SU-DHL-6 (cell line): ENCODE measurements at regions not wholly inside any gene's neighbourhood (a gene's known extent, or its start where the extent isn't known, plus 50 kb on each side); places are given as distances from the start of the nearest gene placed in this dataset.

Experiments used
- H2AFZ ChIP-seq: fragments of 200-600 bp; sonication (generic); 2 replicates; pipeline ENCODE4 v1.6.1; 2014; ENCODE audit warnings: low read depth, mild to moderate bottlenecking, moderate library complexity, mixed read lengths, antibody characterized with exemption, low read length; ENCODE audit not compliant: severe bottlenecking
- H3F3A ChIP-seq: fragments of 200-600 bp; shearing (Covaris generic); 2 replicates; pipeline ENCODE4 v1.6.0; 2016; ENCODE audit warnings: antibody characterized with exemption, mild to moderate bottlenecking; ENCODE audit not compliant: insufficient read depth
- H3K27ac ChIP-seq: fragments of 200-600 bp; sonication (generic); 2 replicates; pipeline ENCODE4 v1.5.1; 2016; ENCODE audit warnings: low read depth, mild to moderate bottlenecking, low read length, moderate library complexity, mixed read lengths
- H3K27me3 ChIP-seq: fragments of 200-600 bp; sonication (generic), shearing (Covaris generic); 2 replicates; pipeline ENCODE4 v1.6.0; 2014; ENCODE audit warnings: mild to moderate bottlenecking, low read length
- H3K36me3 ChIP-seq: fragments of 200-600 bp; sonication (generic); 2 replicates; pipeline ENCODE4 v1.6.1; 2014; ENCODE audit warnings: mild to moderate bottlenecking, low read length, mixed read lengths
- H3K4me2 ChIP-seq: fragments of 300-600, 200-600 bp; shearing (Covaris generic), sonication (generic); 2 replicates; pipeline ENCODE4 v1.6.0; 2014; ENCODE audit warnings: low read length, low read depth, mild to moderate bottlenecking; ENCODE audit not compliant: poor library complexity, severe bottlenecking
- H3K4me3 ChIP-seq: fragments of 200-600 bp; sonication (generic); 2 replicates; pipeline ENCODE4 v1.5.1; 2014; ENCODE audit warnings: antibody characterized with exemption, low read length, mild to moderate bottlenecking, mixed read lengths; ENCODE audit not compliant: insufficient read depth, poor library complexity, severe bottlenecking
- H3K79me2 ChIP-seq: fragments of 200-600 bp; sonication (generic); 2 replicates; pipeline ENCODE4 v1.6.1; 2014; ENCODE audit warnings: mild to moderate bottlenecking, low read length, moderate library complexity; ENCODE audit not compliant: insufficient read depth
- H3K9ac ChIP-seq: fragments of 200-600 bp; sonication (generic); 2 replicates; pipeline ENCODE4 v1.7.0; 2014; ENCODE audit warnings: mild to moderate bottlenecking, low read length
- H3K9me2 ChIP-seq: fragments of 200-600 bp; sonication (generic); replicated peaks from 2 replicates; pipeline ENCODE4 v1.6.1; 2014; ENCODE audit warnings: low read length; ENCODE audit not compliant: insufficient read depth
- H3K9me3 ChIP-seq: fragments of 200-600 bp; sonication (generic); 2 replicates; pipeline ENCODE4 v1.6.1; 2014; ENCODE audit warnings: low read length, mixed read lengths; ENCODE audit not compliant: insufficient read depth
- H4K20me1 ChIP-seq: fragments of 200-600 bp; sonication (generic); 2 replicates; pipeline ENCODE4 v1.6.1; 2014; ENCODE audit warnings: low read depth, mild to moderate bottlenecking, antibody characterized with exemption, low read length, moderate library complexity, mixed read lengths
- EZH2phosphoT487 ChIP-seq: fragments of 200-600 bp; sonication (generic), shearing (Covaris generic); conservative IDR thresholded peaks from 2 replicates; pipeline ENCODE4 v1.6.1; 2018; ENCODE audit warnings: mild to moderate bottlenecking, antibody characterized with exemption, low read length, moderate library complexity, mixed read lengths
- TF ChIP-seq, protein P1 (sequence below): fragments of 200-600 bp; sonication (generic); IDR thresholded peaks from one replicate; pipeline ENCODE4 v1.5.1; 2017; ENCODE audit warnings: antibody characterized with exemption, mild to moderate bottlenecking, low read length, moderate library complexity; ENCODE audit not compliant: insufficient read depth, poor library complexity, severe bottlenecking

DNA sequence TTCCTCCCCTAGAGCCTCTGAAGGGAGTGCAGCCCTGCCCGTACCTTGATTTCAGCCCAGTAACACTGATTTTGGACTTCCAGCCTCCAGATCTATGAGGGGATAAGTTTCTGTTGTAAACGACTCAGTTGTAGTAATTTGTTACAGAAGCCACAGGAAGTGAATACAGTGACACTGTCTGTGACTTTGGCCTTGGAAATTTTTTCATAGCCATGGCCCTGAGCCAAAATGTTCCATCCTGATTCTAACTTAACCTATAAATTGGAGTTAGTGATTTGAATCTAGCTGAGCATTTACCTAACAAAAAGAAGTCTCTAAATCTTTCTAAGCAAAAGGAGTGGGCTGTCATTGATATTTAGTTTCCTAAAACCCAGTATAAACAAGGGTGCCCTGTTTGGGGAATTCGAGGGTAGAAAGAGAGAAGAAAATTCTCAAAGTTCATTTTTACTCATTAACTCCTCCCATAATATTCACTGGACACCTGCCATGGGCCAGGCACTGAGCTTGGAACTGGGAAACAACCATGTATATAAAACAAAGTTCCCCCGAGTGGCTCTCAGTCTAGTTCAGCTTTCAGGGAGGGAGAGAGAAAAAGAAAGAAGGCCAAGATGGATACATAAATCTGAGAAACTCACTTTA, 162.3 kb downstream of the SKIDA1 start:
- H2AFZ ChIP-seq = no peak overlapping the region
- TF ChIP-seq, protein P1, sequence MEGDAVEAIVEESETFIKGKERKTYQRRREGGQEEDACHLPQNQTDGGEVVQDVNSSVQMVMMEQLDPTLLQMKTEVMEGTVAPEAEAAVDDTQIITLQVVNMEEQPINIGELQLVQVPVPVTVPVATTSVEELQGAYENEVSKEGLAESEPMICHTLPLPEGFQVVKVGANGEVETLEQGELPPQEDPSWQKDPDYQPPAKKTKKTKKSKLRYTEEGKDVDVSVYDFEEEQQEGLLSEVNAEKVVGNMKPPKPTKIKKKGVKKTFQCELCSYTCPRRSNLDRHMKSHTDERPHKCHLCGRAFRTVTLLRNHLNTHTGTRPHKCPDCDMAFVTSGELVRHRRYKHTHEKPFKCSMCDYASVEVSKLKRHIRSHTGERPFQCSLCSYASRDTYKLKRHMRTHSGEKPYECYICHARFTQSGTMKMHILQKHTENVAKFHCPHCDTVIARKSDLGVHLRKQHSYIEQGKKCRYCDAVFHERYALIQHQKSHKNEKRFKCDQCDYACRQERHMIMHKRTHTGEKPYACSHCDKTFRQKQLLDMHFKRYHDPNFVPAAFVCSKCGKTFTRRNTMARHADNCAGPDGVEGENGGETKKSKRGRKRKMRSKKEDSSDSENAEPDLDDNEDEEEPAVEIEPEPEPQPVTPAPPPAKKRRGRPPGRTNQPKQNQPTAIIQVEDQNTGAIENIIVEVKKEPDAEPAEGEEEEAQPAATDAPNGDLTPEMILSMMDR = no peak
- no peak for TF ChIP-seq EZH2phosphoT487

DNA sequence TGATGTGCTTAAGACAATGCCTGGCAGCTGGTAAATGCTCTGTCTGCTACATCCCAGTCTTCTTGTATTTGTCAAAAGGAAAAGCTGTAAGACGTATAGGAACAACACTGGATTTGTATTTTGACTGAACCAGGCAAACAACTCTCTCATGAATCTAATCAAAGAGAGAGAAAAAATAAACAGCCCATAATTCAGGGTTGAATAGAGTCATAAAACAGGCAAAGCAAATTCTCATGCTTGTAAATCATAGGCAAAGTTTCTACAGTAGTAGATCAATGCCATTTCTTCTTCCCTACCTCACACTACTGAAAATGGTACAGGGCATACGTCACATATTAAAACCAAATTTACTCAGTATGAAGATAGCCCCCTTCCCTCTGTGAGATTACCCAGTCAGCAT, 166.3 kb downstream of the SKIDA1 start:
- Histone ChIP-seq H3K9me3 (no peaks in the 10 kb centered on the region), H3K9ac (no peak overlapping the region), H3K27me3 (no peaks in the 10 kb centered on the region), H2AFZ (no peak overlapping the region), H3F3A (no peaks in the 10 kb centered on the region), H3K4me3 (no peak overlapping the region), H3K36me3 (no peaks in the 10 kb centered on the region), H3K9me2 (no peaks in the 10 kb centered on the region), H4K20me1 (no peaks in the 10 kb centered on the region), H3K4me2 (no peak overlapping the region), H3K27ac (no peak overlapping the region), H3K79me2 (no peaks in the 10 kb centered on the region)
- no peak for TF ChIP-seq EZH2phosphoT487
- TF ChIP-seq, protein P1 = no peak

More for the DNA sequence above, 162.3 kb downstream of the SKIDA1 start:
- no peaks in the 10 kb centered on the region for H4K20me1 ChIP-seq
- no peak overlapping the region for H3K9ac ChIP-seq
- H3K9me2 ChIP-seq = no peaks in the 10 kb centered on the region
- no peaks in the 10 kb centered on the region for H3K36me3 ChIP-seq
- no peak overlapping the region for H3K27ac ChIP-seq
- H3K27me3 ChIP-seq = no peaks in the 10 kb centered on the region
- no peaks in the 10 kb centered on the region for H3K9me3 ChIP-seq
- no peak overlapping the region for H3K4me2 ChIP-seq
- no peak overlapping the region for H3K4me3 ChIP-seq
- no peaks in the 10 kb centered on the region for H3K79me2 ChIP-seq
- no peaks in the 10 kb centered on the region for H3F3A ChIP-seq

DNA sequence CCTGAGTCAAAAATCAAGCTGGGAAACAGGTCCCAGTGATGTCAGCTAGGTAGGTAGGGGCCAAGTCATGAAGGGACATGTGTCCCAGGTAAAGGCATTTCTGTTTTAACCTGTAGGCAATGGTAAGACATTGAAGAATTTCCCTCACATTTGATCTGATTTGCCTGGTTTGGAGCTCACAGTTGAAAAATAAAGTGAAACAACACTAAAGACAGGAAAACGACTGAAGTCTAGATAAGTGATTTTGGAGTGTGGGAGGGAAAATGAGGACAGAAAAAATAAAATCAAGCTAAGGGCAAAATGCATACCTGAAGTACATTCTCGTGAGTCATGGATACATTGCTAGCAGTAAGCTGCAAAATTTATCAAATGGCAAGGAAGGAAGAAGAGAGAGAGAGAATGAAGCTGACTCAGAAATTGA, 169.9 kb downstream of the SKIDA1 start:
- Histone ChIP-seq H3K4me3 (no peak overlapping the region), H3K27ac (no peak overlapping the region), H3K9me2 (no peaks in the 10 kb centered on the region), H3K36me3 (no peaks in the 10 kb centered on the region), H3K9ac (no peak overlapping the region), H3K27me3 (no peaks in the 10 kb centered on the region), H3K4me2 (no peak overlapping the region), H4K20me1 (no peaks in the 10 kb centered on the region), H3K9me3 (no peaks in the 10 kb centered on the region), H3F3A (no peaks in the 10 kb centered on the region), H2AFZ (no peak overlapping the region), H3K79me2 (no peaks in the 10 kb centered on the region)
- TF ChIP-seq, protein P1 = no peak
- no peak for TF ChIP-seq EZH2phosphoT487
